ENCODE measurements at regions not wholly inside any gene's neighbourhood (a gene's known extent, or its start where the extent isn't known, plus 50 kb on each side); places are given as distances from the start of the nearest gene placed in this dataset.

GRCh38 chr10:121378251-121378801, 219.9 kb downstream of the FGFR2 start:
- in situ Hi-C loops (cut with MboI) = no loop called here
- SMC1A ChIA-PET (ENCODE audit: uncharacterized antibody, unreplicated experiment) = interaction anchor here (0.7 kb wide), 1 partner anchor 650 kb away, joined by 3 read pairs; no protein-coding TSS in a partner anchor
- no peaks in the 10 kb centered on the region for H3K4me1 ChIP-seq (ENCODE audit: control insufficient read depth, insufficient read depth, low read length)
- H3K9me3 ChIP-seq (replicated peaks; ENCODE audit: control insufficient read depth, insufficient read depth, low read length) = no peaks in the 10 kb centered on the region
- POLR2A ChIA-PET = no interaction called here
- H3K79me2 ChIP-seq (ENCODE audit: control insufficient read depth, insufficient read depth, low read length) = no peaks in the 10 kb centered on the region
- no peak overlapping the region for H3K4me2 ChIP-seq (ENCODE audit: control insufficient read depth, insufficient read depth)
- no peak overlapping the region for H3K9ac ChIP-seq (ENCODE audit: control insufficient read depth, insufficient read depth, low read length)
- H3K36me3 ChIP-seq (ENCODE audit: control insufficient read depth in 2 of 2, insufficient read depth in 2 of 2, low read length in 1 of 2) = no peaks in the 10 kb centered on the region
- FAIRE-seq (no peak), DNase-seq (ENCODE audit: low read depth, low spot score) (no peak), ATAC-seq (no peak)
- intact Hi-C loops (cut with micrococcal nuclease; ENCODE audit: unreplicated experiment) = no loop called here
- no peak overlapping the region for H3K27ac ChIP-seq (ENCODE audit: control insufficient read depth, insufficient read depth)
- no peak overlapping the region for H2AFZ ChIP-seq (ENCODE audit: control insufficient read depth, low read depth, low read length)
- 47% methylated on average over 6 of the region's 6 CpGs for WGBS (ENCODE audit: insufficient coverage, insufficient replicate concordance, low lambda C conversion rate, missing lambda C conversion rate)
- no peaks in the 10 kb centered on the region for H3K27me3 ChIP-seq (replicated peaks in 1 of 2; ENCODE audit: control insufficient read depth in 2 of 2, insufficient read depth in 2 of 2, low read length in 1 of 2)
- no peak overlapping the region for H3K4me3 ChIP-seq
- no peaks in the 10 kb centered on the region for H4K20me1 ChIP-seq (ENCODE audit: control insufficient read depth, insufficient read depth)
- RAD21 ChIA-PET (ENCODE audit: unreplicated experiment) = no interaction called here
- CTCF ChIA-PET = no interaction called here
- BruUV-seq (replicated peaks) = no TSS peak
- TF ChIP-seq SMARCA5 (IDR thresholded peaks at IDR 0.05) = no peak
- TF ChIP-seq REST (IDR thresholded peaks at IDR 0.05; ENCODE audit: low read depth, low read length) = no peak
- no peak for TF ChIP-seq IRF3 (IDR thresholded peaks at IDR 0.05)
- no peak for TF ChIP-seq CREM (IDR thresholded peaks at IDR 0.05; ENCODE audit: low read depth)
- no peak for TF ChIP-seq PAX8 (IDR thresholded peaks at IDR 0.05)
- TF ChIP-seq IRF5 (IDR thresholded peaks at IDR 0.05; ENCODE audit: borderline replicate concordance) = no peak
- no peak for TF ChIP-seq MEF2B (IDR thresholded peaks at IDR 0.05; ENCODE audit: partially characterized antibody, poor library complexity, severe bottlenecking)
- TF ChIP-seq SREBF2 (IDR thresholded peaks at IDR 0.05; ENCODE audit: low read length) = no peak
- no peak for TF ChIP-seq RAD21 (IDR thresholded peaks at IDR 0.05; ENCODE audit: insufficient read depth, low read depth, low read length)
- no peak for TF ChIP-seq NR2C1 (IDR thresholded peaks at IDR 0.05)
- TF ChIP-seq, protein P1, sequence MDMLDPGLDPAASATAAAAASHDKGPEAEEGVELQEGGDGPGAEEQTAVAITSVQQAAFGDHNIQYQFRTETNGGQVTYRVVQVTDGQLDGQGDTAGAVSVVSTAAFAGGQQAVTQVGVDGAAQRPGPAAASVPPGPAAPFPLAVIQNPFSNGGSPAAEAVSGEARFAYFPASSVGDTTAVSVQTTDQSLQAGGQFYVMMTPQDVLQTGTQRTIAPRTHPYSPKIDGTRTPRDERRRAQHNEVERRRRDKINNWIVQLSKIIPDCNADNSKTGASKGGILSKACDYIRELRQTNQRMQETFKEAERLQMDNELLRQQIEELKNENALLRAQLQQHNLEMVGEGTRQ (IDR thresholded peaks at IDR 0.05; ENCODE audit: borderline replicate concordance, low read depth, low read length) = no peak
- no peak for TF ChIP-seq MTA3 (IDR thresholded peaks at IDR 0.05; ENCODE audit: borderline replicate concordance, low read length)
- TF ChIP-seq NR2C2 (IDR thresholded peaks at IDR 0.05; ENCODE audit: borderline replicate concordance, control insufficient read depth, insufficient read length, low read depth) = no peak
- TF ChIP-seq ZSCAN29 (IDR thresholded peaks at IDR 0.05) = no peak
- TF ChIP-seq ZZZ3 (IDR thresholded peaks at IDR 0.05; ENCODE audit: control insufficient read depth, insufficient read length, low read depth) = no peak
- TF ChIP-seq, protein P2, sequence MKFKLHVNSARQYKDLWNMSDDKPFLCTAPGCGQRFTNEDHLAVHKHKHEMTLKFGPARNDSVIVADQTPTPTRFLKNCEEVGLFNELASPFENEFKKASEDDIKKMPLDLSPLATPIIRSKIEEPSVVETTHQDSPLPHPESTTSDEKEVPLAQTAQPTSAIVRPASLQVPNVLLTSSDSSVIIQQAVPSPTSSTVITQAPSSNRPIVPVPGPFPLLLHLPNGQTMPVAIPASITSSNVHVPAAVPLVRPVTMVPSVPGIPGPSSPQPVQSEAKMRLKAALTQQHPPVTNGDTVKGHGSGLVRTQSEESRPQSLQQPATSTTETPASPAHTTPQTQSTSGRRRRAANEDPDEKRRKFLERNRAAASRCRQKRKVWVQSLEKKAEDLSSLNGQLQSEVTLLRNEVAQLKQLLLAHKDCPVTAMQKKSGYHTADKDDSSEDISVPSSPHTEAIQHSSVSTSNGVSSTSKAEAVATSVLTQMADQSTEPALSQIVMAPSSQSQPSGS (IDR thresholded peaks at IDR 0.05; ENCODE audit: low read length) = no peak
- no peak for TF ChIP-seq CBX5 (IDR thresholded peaks at IDR 0.05; ENCODE audit: low read depth)

All from GM12878 (cell line).